ENCODE measurements at regions not wholly inside any gene's neighbourhood (a gene's known extent, or its start where the extent isn't known, plus 50 kb on each side); places are given as distances from the start of the nearest gene placed in this dataset.

GRCh38 chr6:120945905-120946594, 388.2 kb downstream of the TBC1D32 start:
- dilution Hi-C loops (cut with HindIII; ENCODE audit: low sequenced_read_pairs, unreplicated experiment): no loop called here
- Histone ChIP-seq H2BK15ac (ENCODE audit: low read depth, low read length) (no peak overlapping the region), H4K91ac (ENCODE audit: insufficient read depth, low read depth, low read length) (no peak overlapping the region), H2AK5ac (ENCODE audit: low read depth, low read length) (no peak overlapping the region), H3K9me3 (ENCODE audit: control insufficient read depth, insufficient read depth, low read length) (no peaks in the 10 kb centered on the region), H3K4ac (ENCODE audit: low read depth, low read length) (no peak overlapping the region), H3K18ac (ENCODE audit: low read depth, low read length) (no peak overlapping the region), H3K56ac (ENCODE audit: extremely low read depth, insufficient read depth, low read length) (no peak overlapping the region), H3K27ac (ENCODE audit: insufficient read depth, low read length) (no peak overlapping the region), H2BK5ac (ENCODE audit: low read depth, low read length, poor library complexity, severe bottlenecking) (no peak overlapping the region), H3K4me3 (ENCODE audit: insufficient read depth, low read depth, low read length) (no peak overlapping the region), H3K9me1 (ENCODE audit: insufficient read depth, low read length) (no peaks in the 10 kb centered on the region), H2BK20ac (ENCODE audit: low read depth, low read length) (no peak overlapping the region), H2AFZ (replicated peaks; ENCODE audit: low read length, poor library complexity) (no peak overlapping the region), H2AK9ac (replicated peaks; ENCODE audit: low read depth, low read length, poor library complexity) (no peak overlapping the region), H3K4me1 (ENCODE audit: control insufficient read depth, insufficient read depth, low read length) (no peaks in the 10 kb centered on the region), H4K8ac (ENCODE audit: low read depth in 2 of 2, low read length in 2 of 2) (no peak overlapping the region), H4K5ac (ENCODE audit: low read depth, low read length) (no peak overlapping the region), H3K36me3 (ENCODE audit: control insufficient read depth, insufficient read depth, low read length) (no peaks in the 10 kb centered on the region), H3K23ac (ENCODE audit: low read depth, low read length) (no peak overlapping the region), H3K4me2 (ENCODE audit: low read depth, low read length) (no peak overlapping the region), H2BK120ac (ENCODE audit: low read depth, low read length) (no peak overlapping the region), H3K27me3 (ENCODE audit: control insufficient read depth, insufficient read depth, low read length) (no peaks in the 10 kb centered on the region), H3K14ac (replicated peaks; ENCODE audit: low read depth, low read length) (no peak overlapping the region), H4K20me1 (ENCODE audit: insufficient read depth, low read length) (no peaks in the 10 kb centered on the region), H3K79me1 (ENCODE audit: low read depth in 1 of 2, low read length in 2 of 2) (no peaks in the 10 kb centered on the region), H3K9ac (ENCODE audit: low read depth, low read length) (no peak overlapping the region)
- in situ Hi-C loops (cut with MboI; ENCODE audit: low sequenced_read_pairs): no loop called here
- WGBS, 2 experiments (ENCODE audit: extremely low coverage in 2 of 2, insufficient read length in 1 of 2): no CpG with 5 or more reads among the region's 3 CpGs
- POLR2A ChIA-PET (ENCODE audit: unreplicated experiment): no interaction called here
- CTCF ChIA-PET: no interaction called here
- TF ChIP-seq FOS (IDR thresholded peaks at IDR 0.05; ENCODE audit: low read depth, low read length): no peak
- no peak for TF ChIP-seq RAD21 (IDR thresholded peaks at IDR 0.05; ENCODE audit: low read length)
- no peak for TF ChIP-seq CTCF (conservative IDR thresholded peaks at IDR 0.05; ENCODE audit: low read depth, low read length)
- TF ChIP-seq, protein P1, sequence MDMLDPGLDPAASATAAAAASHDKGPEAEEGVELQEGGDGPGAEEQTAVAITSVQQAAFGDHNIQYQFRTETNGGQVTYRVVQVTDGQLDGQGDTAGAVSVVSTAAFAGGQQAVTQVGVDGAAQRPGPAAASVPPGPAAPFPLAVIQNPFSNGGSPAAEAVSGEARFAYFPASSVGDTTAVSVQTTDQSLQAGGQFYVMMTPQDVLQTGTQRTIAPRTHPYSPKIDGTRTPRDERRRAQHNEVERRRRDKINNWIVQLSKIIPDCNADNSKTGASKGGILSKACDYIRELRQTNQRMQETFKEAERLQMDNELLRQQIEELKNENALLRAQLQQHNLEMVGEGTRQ (IDR thresholded peaks at IDR 0.05; ENCODE audit: low read depth, low read length): no peak
- TF ChIP-seq, protein P2, sequence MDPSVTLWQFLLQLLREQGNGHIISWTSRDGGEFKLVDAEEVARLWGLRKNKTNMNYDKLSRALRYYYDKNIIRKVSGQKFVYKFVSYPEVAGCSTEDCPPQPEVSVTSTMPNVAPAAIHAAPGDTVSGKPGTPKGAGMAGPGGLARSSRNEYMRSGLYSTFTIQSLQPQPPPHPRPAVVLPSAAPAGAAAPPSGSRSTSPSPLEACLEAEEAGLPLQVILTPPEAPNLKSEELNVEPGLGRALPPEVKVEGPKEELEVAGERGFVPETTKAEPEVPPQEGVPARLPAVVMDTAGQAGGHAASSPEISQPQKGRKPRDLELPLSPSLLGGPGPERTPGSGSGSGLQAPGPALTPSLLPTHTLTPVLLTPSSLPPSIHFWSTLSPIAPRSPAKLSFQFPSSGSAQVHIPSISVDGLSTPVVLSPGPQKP (IDR thresholded peaks at IDR 0.05; ENCODE audit: borderline replicate concordance, low read depth, low read length): no peak
- no peak for TF ChIP-seq CHD1 (IDR thresholded peaks at IDR 0.05; ENCODE audit: low read depth, low read length)
- no peak for TF ChIP-seq MXI1 (IDR thresholded peaks at IDR 0.05; ENCODE audit: borderline replicate concordance, low read depth, low read length)
- TF ChIP-seq NFE2L2 (IDR thresholded peaks at IDR 0.05; ENCODE audit: low read depth, low read length): no peak
- no peak for TF ChIP-seq MAZ (IDR thresholded peaks at IDR 0.05; ENCODE audit: borderline replicate concordance, low read depth, low read length)
- no peak for DNase-seq
- intact Hi-C loops (cut with micrococcal nuclease): no loop called here
- ATAC-seq (ENCODE audit: low read depth): no peak
- BruUV-seq (replicated peaks): no TSS peak

All from IMR-90 (cell line).